ENCODE measurements at regions not wholly inside any gene's neighbourhood (a gene's known extent, or its start where the extent isn't known, plus 50 kb on each side); places are given as distances from the start of the nearest gene placed in this dataset.

GRCh38 chr6:27133281-27134227 is 113.9 kb upstream of the PRSS16 start (continued):
- peak; percentile 63; the same call in 1 of the 2 replicates for TF ChIP-seq HMGXB4 (CRISPR knock-in tag; IDR thresholded peaks at IDR 0.05; ENCODE audit: borderline replicate concordance)
- TF ChIP-seq FOSL2 (IDR thresholded peaks at IDR 0.05), result no peak
- peak; percentile 7; the same call in 1 of the 2 replicates for TF ChIP-seq FOSL2 (CRISPR knock-in tag; IDR thresholded peaks at IDR 0.05)
- peak; percentile 99 for TF ChIP-seq TFCP2L1 (CRISPR knock-in tag; IDR thresholded peaks at IDR 0.05)
- peak; percentile 94 for TF ChIP-seq HOXA7 (CRISPR knock-in tag; IDR thresholded peaks at IDR 0.05)
- TF ChIP-seq CBX2 (IDR thresholded peaks at IDR 0.05; ENCODE audit: borderline replicate concordance, low read depth), result no peak
- TF ChIP-seq FOSB (CRISPR knock-in tag; IDR thresholded peaks at IDR 0.05), result peak; percentile 95
- no peak; the same call in 1 of the 2 replicates for TF ChIP-seq REST (IDR thresholded peaks at IDR 0.05)

- H3K4me2 ChIP-seq, result peak overlapping the region; percentile 89
- no peaks in the 10 kb centered on the region for H3K9me3 ChIP-seq
- H3K4me1 ChIP-seq, result peaks cover 33% of the 10 kb centered on the region
- 0 out of 3 replicates have a peak overlapping the region, but pooled peaks have one; percentile 27 for H3K4me3 ChIP-seq
- ChIA-PET POLR2A (interaction anchor here (0.7 to 5.8 kb wide), 4 partner anchors 11 to 1011 kb away, joined by 3 to 226 read pairs (median 24); a partner anchor contains a TSS), CTCF (interaction anchor here (0.7 kb wide), 1 partner anchor 637 kb away, joined by 3 read pairs; no protein-coding TSS in a partner anchor)
- peak overlapping the region; percentile 85 to 96 for H3K27ac ChIP-seq
- no peak for DNase-seq (ENCODE audit: low read depth in 1 of 2, low spot score in 1 of 2)
- ATAC-seq, result no peak
- WGBS (ENCODE audit: missing lambda C conversion rate), result 91% methylated on average over 3 of the region's 3 CpGs
- TF ChIP-seq BCL3 (IDR thresholded peaks at IDR 0.05), result no peak
- TF ChIP-seq FOXS1 (CRISPR knock-in tag; IDR thresholded peaks at IDR 0.05), result no peak
- TF ChIP-seq SREBF2 (IDR thresholded peaks at IDR 0.05), result no peak
- no peak for TF ChIP-seq KDM5A (IDR thresholded peaks at IDR 0.05)
- no peak for TF ChIP-seq ZC3H11A (IDR thresholded peaks at IDR 0.05)
- TF ChIP-seq JUN (IDR thresholded peaks at IDR 0.05), result no peak
- no peak for TF ChIP-seq RFX5 (IDR thresholded peaks at IDR 0.05)
- TF ChIP-seq ZSCAN20 (CRISPR knock-in tag; IDR thresholded peaks at IDR 0.05), result no peak
- no peak for TF ChIP-seq SMC3 (IDR thresholded peaks at IDR 0.05)
- no peak for TF ChIP-seq KDM1A (IDR thresholded peaks at IDR 0.05; ENCODE audit: low read depth)
- TF ChIP-seq FOSB (CRISPR knock-in tag; IDR thresholded peaks at IDR 0.05), result no peak
- no peak for TF ChIP-seq ZFP36 (IDR thresholded peaks at IDR 0.05; ENCODE audit: borderline replicate concordance, partially characterized antibody)
- TF ChIP-seq HOXB5 (CRISPR knock-in tag; IDR thresholded peaks at IDR 0.05), result no peak
- no peak for TF ChIP-seq HMGXB4 (CRISPR knock-in tag; IDR thresholded peaks at IDR 0.05; ENCODE audit: borderline replicate concordance)
- TF ChIP-seq HOXA7 (CRISPR knock-in tag; IDR thresholded peaks at IDR 0.05), result no peak
- TF ChIP-seq RNF2 (IDR thresholded peaks at IDR 0.05; ENCODE audit: borderline replicate concordance, low read depth), result no peak
- no peak for TF ChIP-seq MAZ (IDR thresholded peaks at IDR 0.05; ENCODE audit: borderline replicate concordance, low read depth, low read length)
- TF ChIP-seq CTCF (IDR thresholded peaks at IDR 0.05), result no peak
- TF ChIP-seq HDAC2 (IDR thresholded peaks at IDR 0.05), result no peak
- no peak for TF ChIP-seq NR3C1 (IDR thresholded peaks at IDR 0.05)
- FAIRE-seq, result no peak
Observed at GRCh38 chr6:27135087-27135657, 112.3 kb upstream of the PRSS16 start.

Data from A549 (cell line).